ENCODE measurements at regions not wholly inside any gene's neighbourhood (a gene's known extent, or its start where the extent isn't known, plus 50 kb on each side); places are given as distances from the start of the nearest gene placed in this dataset.
A peak's percentile ranks its signal among the peaks of the same experiment; 100 is the strongest.

DNA sequence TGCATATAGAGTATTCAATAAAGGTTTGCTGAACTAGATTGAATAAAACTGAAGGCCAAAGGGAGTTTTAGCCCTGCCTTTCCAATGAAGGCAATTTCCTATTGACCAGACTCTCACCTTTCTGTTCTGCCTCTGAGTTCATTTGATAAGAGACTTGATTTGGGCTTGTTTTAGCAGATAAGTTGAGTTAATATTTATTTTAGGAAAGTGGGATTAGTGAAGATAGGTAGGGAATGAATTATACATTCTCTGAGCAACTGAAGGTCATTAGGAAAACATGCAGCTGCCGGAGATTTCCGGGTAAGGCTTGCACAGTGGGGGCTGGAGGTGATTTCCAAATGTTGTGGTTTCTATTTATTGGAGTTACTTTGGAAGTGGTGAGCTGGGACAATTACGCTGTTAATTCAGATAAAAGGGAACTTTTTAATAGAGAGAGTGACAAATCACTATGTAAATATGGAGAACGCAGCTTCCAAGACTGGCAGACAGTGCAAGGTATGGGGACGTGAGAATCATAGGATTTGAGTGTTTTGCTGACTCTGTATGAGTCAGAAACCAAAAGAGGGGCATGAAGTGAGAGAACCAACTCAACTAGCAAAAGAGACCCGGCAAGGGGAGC lies 553.6 kb upstream of the BOD1L1 start:
- Histone ChIP-seq H3F3A (ENCODE audit: low read length, unreplicated experiment) (no peaks in the 10 kb centered on the region), H3K4me2 (ENCODE audit: low read length) (peak overlapping the region; percentile 72), H3K36me3 (ENCODE audit: low read depth, low read length) (no peaks in the 10 kb centered on the region), H3K27me3 (ENCODE audit: low read length) (no peaks in the 10 kb centered on the region), H3K9ac (ENCODE audit: low read length) (peak overlapping the region; percentile 71), H3K27ac (ENCODE audit: low read length) (peak overlapping the region; percentile 95), H3K79me2 (ENCODE audit: low read length) (no peaks in the 10 kb centered on the region), H4K20me1 (ENCODE audit: low read length) (no peaks in the 10 kb centered on the region), H2AFZ (ENCODE audit: low read length) (no peak overlapping the region), H3K4me3 (ENCODE audit: low read length) (peak overlapping the region; percentile 16; the same call in 1 of the 2 replicates), H3K9me3 (ENCODE audit: low read length) (no peaks in the 10 kb centered on the region), H3K9me2 (replicated peaks; ENCODE audit: low read length) (no peaks in the 10 kb centered on the region), H3K4me1 (ENCODE audit: insufficient read depth, low read length) (peaks cover 41% of the 10 kb centered on the region)
- intact Hi-C loops (cut with micrococcal nuclease) = loop anchor here (2.0 to 5.0 kb wide), 4 partner anchors 69 to 524 kb away; no protein-coding TSS in a partner anchor
- ATAC-seq (peak; percentile 90), DNase-seq (peak; percentile 91)
- no TSS peak for BruUV-seq (replicated peaks)
- ChIA-PET POLR2A (ENCODE audit: unreplicated experiment) (interaction anchor here (0.5 kb wide), 1 partner anchor 303 kb away, joined by 5 read pairs; no protein-coding TSS in a partner anchor), CTCF (no interaction called here)
- TF ChIP-seq, protein P1, sequence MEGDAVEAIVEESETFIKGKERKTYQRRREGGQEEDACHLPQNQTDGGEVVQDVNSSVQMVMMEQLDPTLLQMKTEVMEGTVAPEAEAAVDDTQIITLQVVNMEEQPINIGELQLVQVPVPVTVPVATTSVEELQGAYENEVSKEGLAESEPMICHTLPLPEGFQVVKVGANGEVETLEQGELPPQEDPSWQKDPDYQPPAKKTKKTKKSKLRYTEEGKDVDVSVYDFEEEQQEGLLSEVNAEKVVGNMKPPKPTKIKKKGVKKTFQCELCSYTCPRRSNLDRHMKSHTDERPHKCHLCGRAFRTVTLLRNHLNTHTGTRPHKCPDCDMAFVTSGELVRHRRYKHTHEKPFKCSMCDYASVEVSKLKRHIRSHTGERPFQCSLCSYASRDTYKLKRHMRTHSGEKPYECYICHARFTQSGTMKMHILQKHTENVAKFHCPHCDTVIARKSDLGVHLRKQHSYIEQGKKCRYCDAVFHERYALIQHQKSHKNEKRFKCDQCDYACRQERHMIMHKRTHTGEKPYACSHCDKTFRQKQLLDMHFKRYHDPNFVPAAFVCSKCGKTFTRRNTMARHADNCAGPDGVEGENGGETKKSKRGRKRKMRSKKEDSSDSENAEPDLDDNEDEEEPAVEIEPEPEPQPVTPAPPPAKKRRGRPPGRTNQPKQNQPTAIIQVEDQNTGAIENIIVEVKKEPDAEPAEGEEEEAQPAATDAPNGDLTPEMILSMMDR (conservative IDR thresholded peaks at IDR 0.05; ENCODE audit: low read depth, low read length) = no peak
- TF ChIP-seq EZH2phosphoT487 (IDR thresholded peaks at IDR 0.05; ENCODE audit: borderline replicate concordance, low read length) = no peak
- no peak for TF ChIP-seq EZH2 (IDR thresholded peaks at IDR 0.05; ENCODE audit: low read length, unreplicated experiment)

DNA sequence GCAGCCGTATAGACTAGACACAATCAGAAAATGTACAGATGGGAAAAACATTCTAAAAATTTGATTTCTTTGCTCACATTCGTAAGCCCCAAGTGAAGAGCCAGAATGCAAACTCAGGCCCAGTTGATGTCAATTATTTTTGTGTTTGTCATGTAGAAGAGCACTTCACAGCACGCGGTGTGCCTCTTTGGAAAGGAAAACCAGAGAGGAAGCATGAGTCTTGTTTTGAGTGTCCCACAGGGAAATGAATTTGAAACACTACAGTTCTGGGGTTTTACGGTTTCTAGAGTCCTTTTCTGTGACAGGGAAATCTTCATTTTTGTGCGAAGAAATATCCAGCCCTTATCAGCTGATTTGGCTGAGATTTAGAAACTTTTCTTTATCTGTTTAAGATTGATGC lies 554.6 kb upstream of the BOD1L1 start:
- POLR2A ChIA-PET (ENCODE audit: unreplicated experiment) = no interaction called here
- DNase-seq = no peak
- no peak overlapping the region for H3K4me2 ChIP-seq (ENCODE audit: low read length)
- no peak for TF ChIP-seq EZH2phosphoT487 (IDR thresholded peaks at IDR 0.05; ENCODE audit: borderline replicate concordance, low read length)
- no peak for TF ChIP-seq EZH2 (IDR thresholded peaks at IDR 0.05; ENCODE audit: low read length, unreplicated experiment)
- TF ChIP-seq, protein P1 (conservative IDR thresholded peaks at IDR 0.05; ENCODE audit: low read depth, low read length) = no peak
- H3F3A ChIP-seq (ENCODE audit: low read length, unreplicated experiment) = no peaks in the 10 kb centered on the region
- 0 out of 2 replicates have a peak overlapping the region, but pooled peaks have one; percentile 95 for H3K27ac ChIP-seq (ENCODE audit: low read length)
- no peak overlapping the region for H3K9ac ChIP-seq (ENCODE audit: low read length)
- no peaks in the 10 kb centered on the region for H3K79me2 ChIP-seq (ENCODE audit: low read length)
- H2AFZ ChIP-seq (ENCODE audit: low read length) = no peak overlapping the region
- no peaks in the 10 kb centered on the region for H4K20me1 ChIP-seq (ENCODE audit: low read length)
- no peaks in the 10 kb centered on the region for H3K36me3 ChIP-seq (ENCODE audit: low read depth, low read length)
- no peak for ATAC-seq
- intact Hi-C loops (cut with micrococcal nuclease) = loop anchor here (5.0 kb wide), 3 partner anchors 70 to 525 kb away; no protein-coding TSS in a partner anchor
- no peaks in the 10 kb centered on the region for H3K27me3 ChIP-seq (ENCODE audit: low read length)
- CTCF ChIA-PET = no interaction called here
- H3K9me3 ChIP-seq (ENCODE audit: low read length) = no peaks in the 10 kb centered on the region
- peaks cover 41% of the 10 kb centered on the region for H3K4me1 ChIP-seq (ENCODE audit: insufficient read depth, low read length)
- no peak overlapping the region for H3K4me3 ChIP-seq (ENCODE audit: low read length)
- no peaks in the 10 kb centered on the region for H3K9me2 ChIP-seq (replicated peaks; ENCODE audit: low read length)
- no TSS peak for BruUV-seq (replicated peaks)

- H2AFZ ChIP-seq (ENCODE audit: low read length) = no peak overlapping the region
- no peaks in the 10 kb centered on the region for H3K79me2 ChIP-seq (ENCODE audit: low read length)
- H3K9ac ChIP-seq (ENCODE audit: low read length) = no peak overlapping the region
- no peaks in the 10 kb centered on the region for H3F3A ChIP-seq (ENCODE audit: low read length, unreplicated experiment)
- DNase-seq = no peak
- intact Hi-C loops (cut with micrococcal nuclease) = loop anchor here (5.0 kb wide), 3 partner anchors 72 to 527 kb away; no protein-coding TSS in a partner anchor
- no peaks in the 10 kb centered on the region for H3K36me3 ChIP-seq (ENCODE audit: low read depth, low read length)
- H3K27me3 ChIP-seq (ENCODE audit: low read length) = no peaks in the 10 kb centered on the region
- H3K27ac ChIP-seq (ENCODE audit: low read length) = no peak overlapping the region
- no peak overlapping the region for H3K4me3 ChIP-seq (ENCODE audit: low read length)
- no peak for ATAC-seq
- no peak overlapping the region for H3K4me2 ChIP-seq (ENCODE audit: low read length)
- BruUV-seq (replicated peaks) = no TSS peak
- TF ChIP-seq, protein P1 (conservative IDR thresholded peaks at IDR 0.05; ENCODE audit: low read depth, low read length) = no peak
- TF ChIP-seq EZH2phosphoT487 (IDR thresholded peaks at IDR 0.05; ENCODE audit: borderline replicate concordance, low read length) (no peak), EZH2 (IDR thresholded peaks at IDR 0.05; ENCODE audit: low read length, unreplicated experiment) (no peak)
- ChIA-PET CTCF (no interaction called here), POLR2A (ENCODE audit: unreplicated experiment) (no interaction called here)
- H3K9me3 ChIP-seq (ENCODE audit: low read length) = no peaks in the 10 kb centered on the region
- H4K20me1 ChIP-seq (ENCODE audit: low read length) = no peaks in the 10 kb centered on the region
- peaks cover 23% of the 10 kb centered on the region for H3K4me1 ChIP-seq (ENCODE audit: insufficient read depth, low read length)
- no peaks in the 10 kb centered on the region for H3K9me2 ChIP-seq (replicated peaks; ENCODE audit: low read length)
Measured at GRCh38 chr4:14184265-14184664, 556.7 kb upstream of the BOD1L1 start.
